Activated CD8-positive, alpha-beta T cell treated with anti-CD3 and anti-CD28 coated beads, Interleukin-2, amount 10 ng/mL, durations not matched to agents 7 days and 5 days (primary cell): ENCODE measurements at regions not wholly inside any gene's neighbourhood (a gene's known extent, or its start where the extent isn't known, plus 50 kb on each side); places are given as distances from the start of the nearest gene placed in this dataset.

Experiments
- ATAC-seq: fragments of 150-1000 bp; cut with Tn5 transposase; one replicate; pipeline ENCODE4 v1.10.0; 2021; ENCODE audit warnings: moderate library complexity
- CTCF ChIA-PET: fragments of 350-600 bp; sonication (Branson Sonifier 250); formaldehyde crosslinking; loops from one replicate; lab custom pipeline; 2021; ENCODE audit warnings: antibody characterized with exemption; lab: Charles Lee
- POLR2A ChIA-PET: fragments of 350-600 bp; sonication (Branson Sonifier 250); formaldehyde crosslinking; loops from one replicate; lab custom pipeline; 2021; ENCODE audit warnings: antibody characterized with exemption; lab: Charles Lee
- DNase-seq: peaks from one replicate; pipeline ENCODE4 v3.0.0-alpha.2; 2020
- H3K27ac Mint-ChIP-seq: one replicate; pipeline ENCODE4 v1.8.0; 2021; ENCODE audit warnings: mild to moderate bottlenecking, mixed read lengths
- H3K27me3 Mint-ChIP-seq: one replicate; pipeline ENCODE4 v1.8.0; 2021; ENCODE audit warnings: low read depth, mixed read lengths
- H3K36me3 Mint-ChIP-seq: one replicate; pipeline ENCODE4 v1.8.0; 2021; ENCODE audit warnings: low read depth, mixed read lengths
- H3K4me1 Mint-ChIP-seq: one replicate; pipeline ENCODE4 v1.8.0; 2021; ENCODE audit warnings: low read depth, mixed read lengths
- H3K4me3 Mint-ChIP-seq: one replicate; pipeline ENCODE4 v1.8.0; 2021; ENCODE audit warnings: mild to moderate bottlenecking, mixed read lengths
- H3K9me3 Mint-ChIP-seq: one replicate; pipeline ENCODE4 v1.8.0; 2022; ENCODE audit warnings: mixed read lengths; ENCODE audit not compliant: insufficient read depth

- no peak overlapping the region for H3K27ac Mint-ChIP-seq
- CTCF ChIA-PET, result no interaction called here
These were observed 279.1 kb downstream of the FGF9 start for GRCh38 chr13:21949818-21950429.

GRCh38 chr13:21956666-21957065 lies 285.8 kb downstream of the FGF9 start:
- ChIA-PET CTCF (no interaction called here), POLR2A (no interaction called here)
- no peak for DNase-seq
- Mint-ChIP-seq H3K4me1 (no peaks in the 10 kb centered on the region), H3K27me3 (no peaks in the 10 kb centered on the region), H3K36me3 (no peaks in the 10 kb centered on the region), H3K9me3 (no peaks in the 10 kb centered on the region), H3K4me3 (no peak overlapping the region), H3K27ac (no peak overlapping the region)
- no peak for ATAC-seq

More at GRCh38 chr13:21949818-21950429, 279.1 kb downstream of the FGF9 start:
- DNase-seq (no peak), ATAC-seq (no peak)
- Mint-ChIP-seq H3K27me3 (no peaks in the 10 kb centered on the region), H3K9me3 (peaks cover 12% of the 10 kb centered on the region), H3K4me3 (no peak overlapping the region), H3K36me3 (no peaks in the 10 kb centered on the region), H3K4me1 (no peaks in the 10 kb centered on the region)
- POLR2A ChIA-PET, result no interaction called here

- Mint-ChIP-seq H3K9me3 (no peaks in the 10 kb centered on the region), H3K4me1 (no peaks in the 10 kb centered on the region), H3K27ac (no peak overlapping the region), H3K36me3 (no peaks in the 10 kb centered on the region), H3K4me3 (no peak overlapping the region), H3K27me3 (no peaks in the 10 kb centered on the region)
- DNase-seq, result no peak
- CTCF ChIA-PET, result no interaction called here
- no peak for ATAC-seq
- POLR2A ChIA-PET, result no interaction called here
These were observed 287.0 kb downstream of the FGF9 start for GRCh38 chr13:21957833-21958232.

- ATAC-seq, result no peak
- H3K27me3 Mint-ChIP-seq, result no peaks in the 10 kb centered on the region
- H3K36me3 Mint-ChIP-seq, result no peaks in the 10 kb centered on the region
- no peaks in the 10 kb centered on the region for H3K9me3 Mint-ChIP-seq
- no peak overlapping the region for H3K27ac Mint-ChIP-seq
- no peaks in the 10 kb centered on the region for H3K4me1 Mint-ChIP-seq
- no peak for DNase-seq
- CTCF ChIA-PET, result no interaction called here
- POLR2A ChIA-PET, result no interaction called here
- no peak overlapping the region for H3K4me3 Mint-ChIP-seq
These were observed 289.2 kb downstream of the FGF9 start for GRCh38 chr13:21960108-21960507.

GRCh38 chr13:21964686-21965085 lies 293.8 kb downstream of the FGF9 start:
- ChIA-PET POLR2A (no interaction called here), CTCF (no interaction called here)
- DNase-seq (no peak), ATAC-seq (no peak)
- Mint-ChIP-seq H3K4me1 (no peaks in the 10 kb centered on the region), H3K4me3 (no peak overlapping the region), H3K27me3 (no peaks in the 10 kb centered on the region), H3K36me3 (no peaks in the 10 kb centered on the region), H3K9me3 (no peaks in the 10 kb centered on the region), H3K27ac (no peak overlapping the region)

- Mint-ChIP-seq H3K4me1 (no peaks in the 10 kb centered on the region), H3K27me3 (no peaks in the 10 kb centered on the region), H3K4me3 (no peak overlapping the region), H3K27ac (no peak overlapping the region), H3K9me3 (no peaks in the 10 kb centered on the region), H3K36me3 (no peaks in the 10 kb centered on the region)
- no peak for ATAC-seq
- ChIA-PET POLR2A (interaction anchor here (0.6 kb wide), 1 partner anchor 543 kb away, joined by 3 read pairs; no protein-coding TSS in a partner anchor), CTCF (no interaction called here)
- no peak for DNase-seq
These were observed 294.2 kb downstream of the FGF9 start for GRCh38 chr13:21965095-21965494.

- ChIA-PET POLR2A (interaction anchor here (0.6 kb wide), 1 partner anchor 542 kb away, joined by 3 read pairs; no protein-coding TSS in a partner anchor), CTCF (no interaction called here)
- ATAC-seq (no peak), DNase-seq (no peak)
- Mint-ChIP-seq H3K36me3 (no peaks in the 10 kb centered on the region), H3K4me1 (no peaks in the 10 kb centered on the region), H3K4me3 (no peak overlapping the region), H3K27me3 (no peaks in the 10 kb centered on the region), H3K9me3 (no peaks in the 10 kb centered on the region), H3K27ac (no peak overlapping the region)
These were observed 295.1 kb downstream of the FGF9 start for GRCh38 chr13:21966014-21966413.

- no peak overlapping the region for H3K27ac Mint-ChIP-seq
- DNase-seq (no peak), ATAC-seq (no peak)
- H3K4me3 Mint-ChIP-seq, result no peak overlapping the region
- no peaks in the 10 kb centered on the region for H3K4me1 Mint-ChIP-seq
- no peaks in the 10 kb centered on the region for H3K27me3 Mint-ChIP-seq
- ChIA-PET CTCF (no interaction called here), POLR2A (no interaction called here)
- no peaks in the 10 kb centered on the region for H3K36me3 Mint-ChIP-seq
- H3K9me3 Mint-ChIP-seq, result no peaks in the 10 kb centered on the region
These were observed 297.0 kb downstream of the FGF9 start for GRCh38 chr13:21967871-21968270.

GRCh38 chr13:21970172-21970571 lies 299.3 kb downstream of the FGF9 start:
- POLR2A ChIA-PET, result no interaction called here
- Mint-ChIP-seq H3K27me3 (no peaks in the 10 kb centered on the region), H3K4me1 (no peaks in the 10 kb centered on the region), H3K27ac (no peak overlapping the region), H3K9me3 (no peaks in the 10 kb centered on the region), H3K4me3 (no peak overlapping the region), H3K36me3 (no peaks in the 10 kb centered on the region)
- ATAC-seq, result no peak
- no peak for DNase-seq
- CTCF ChIA-PET, result no interaction called here

- CTCF ChIA-PET, result no interaction called here
- POLR2A ChIA-PET, result no interaction called here
- no peak for ATAC-seq
- no peaks in the 10 kb centered on the region for H3K9me3 Mint-ChIP-seq
- DNase-seq, result no peak
- H3K4me1 Mint-ChIP-seq, result no peaks in the 10 kb centered on the region
- H3K4me3 Mint-ChIP-seq, result no peak overlapping the region
- no peaks in the 10 kb centered on the region for H3K27me3 Mint-ChIP-seq
- H3K36me3 Mint-ChIP-seq, result no peaks in the 10 kb centered on the region
- no peak overlapping the region for H3K27ac Mint-ChIP-seq
These were observed 300.0 kb downstream of the FGF9 start for GRCh38 chr13:21970918-21971317.

GRCh38 chr13:21971662-21972621 lies 301.1 kb downstream of the FGF9 start:
- Mint-ChIP-seq H3K27me3 (no peaks in the 10 kb centered on the region), H3K9me3 (no peaks in the 10 kb centered on the region), H3K36me3 (no peaks in the 10 kb centered on the region), H3K4me1 (no peaks in the 10 kb centered on the region), H3K4me3 (no peak overlapping the region), H3K27ac (no peak overlapping the region)
- CTCF ChIA-PET, result no interaction called here
- no peak for DNase-seq
- no peak for ATAC-seq
- POLR2A ChIA-PET, result no interaction called here

- H3K9me3 Mint-ChIP-seq, result no peaks in the 10 kb centered on the region
- no peaks in the 10 kb centered on the region for H3K36me3 Mint-ChIP-seq
- no peak overlapping the region for H3K27ac Mint-ChIP-seq
- DNase-seq (no peak), ATAC-seq (no peak)
- H3K4me1 Mint-ChIP-seq, result no peaks in the 10 kb centered on the region
- ChIA-PET CTCF (no interaction called here), POLR2A (no interaction called here)
- no peak overlapping the region for H3K4me3 Mint-ChIP-seq
- H3K27me3 Mint-ChIP-seq, result no peaks in the 10 kb centered on the region
These were observed 302.7 kb downstream of the FGF9 start for GRCh38 chr13:21973437-21974125.
